WTC11 (cell line): ENCODE measurements at regions not wholly inside any gene's neighbourhood (a gene's known extent, or its start where the extent isn't known, plus 50 kb on each side); places are given as distances from the start of the nearest gene placed in this dataset.

Experiments used
- ATAC-seq: fragments of 200-7000 bp; cut with Tn5 transposase; 2 replicates; pipeline ENCODE4 v1.10.0; 2021; ENCODE audit warnings: mild to moderate bottlenecking, moderate library complexity
- CTCF ChIA-PET: fragments of 300-600 bp; sonication (Branson Sonifier 250); formaldehyde crosslinking; loops from one replicate; lab custom pipeline; 2021; ENCODE audit warnings: antibody characterized with exemption; lab: Charles Lee
- POLR2A ChIA-PET: fragments of 350-600 bp; sonication (Branson Sonifier 250); formaldehyde crosslinking; loops from one replicate; lab custom pipeline; 2021; ENCODE audit warnings: antibody characterized with exemption; lab: Charles Lee
- DNase-seq: peaks from one replicate; pipeline ENCODE4 v3.0.0; 2021; ENCODE audit warnings: low spot score
- H3K27ac Mint-ChIP-seq: 2 replicates; pipeline ENCODE4 v1.8.0; 2021; ENCODE audit warnings: mixed read lengths
- H3K27me3 Mint-ChIP-seq: 2 replicates; pipeline ENCODE4 v1.8.0; 2021; ENCODE audit warnings: low read depth, mild to moderate bottlenecking, moderate library complexity, mixed read lengths
- H3K36me3 Mint-ChIP-seq: 2 replicates; pipeline ENCODE4 v1.8.0; 2021; ENCODE audit warnings: mixed read lengths
- H3K4me1 Mint-ChIP-seq: 2 replicates; pipeline ENCODE4 v1.8.0; 2022; ENCODE audit warnings: mixed read lengths
- H3K4me3 Mint-ChIP-seq: 2 replicates; pipeline ENCODE4 v1.8.0; 2021; ENCODE audit warnings: mild to moderate bottlenecking, moderate library complexity, mixed read lengths
- H3K9me3 Mint-ChIP-seq: 2 replicates; pipeline ENCODE4 v1.8.0; 2021; ENCODE audit warnings: mixed read lengths
- ATF2 ChIP-seq: sonication (generic); formaldehyde crosslinking; IDR thresholded peaks from 2 replicates; pipeline ENCODE4 v1.8.1; 2022; ENCODE audit warnings: low read depth, missing genetic modification reagents, borderline replicate concordance
- ATF6 ChIP-seq: sonication (generic); formaldehyde crosslinking; IDR thresholded peaks from 2 replicates; pipeline ENCODE4 v1.8.1; 2023; ENCODE audit warnings: mild to moderate bottlenecking, missing genetic modification reagents
- CREB1 ChIP-seq: sonication (generic); formaldehyde crosslinking; IDR thresholded peaks from 2 replicates; pipeline ENCODE4 v1.8.0; 2023; ENCODE audit warnings: mild to moderate bottlenecking, missing genetic modification reagents
- ETV6 ChIP-seq: sonication (generic); formaldehyde crosslinking; IDR thresholded peaks from 2 replicates; pipeline ENCODE4 v1.8.1; 2022; ENCODE audit warnings: mild to moderate bottlenecking, missing genetic modification reagents
- FOXP4 ChIP-seq: sonication (generic); formaldehyde crosslinking; IDR thresholded peaks from 2 replicates; pipeline ENCODE4 v1.8.0; 2022; ENCODE audit warnings: mild to moderate bottlenecking, missing genetic modification reagents
- HMGA2 ChIP-seq: fragments of 250-450 bp; sonication (Bioruptor Pico); IDR thresholded peaks from 2 replicates; pipeline ENCODE4 v1.4.0; 2021; ENCODE audit warnings: mild to moderate bottlenecking, moderate library complexity
- IRF1 ChIP-seq: sonication (generic); formaldehyde crosslinking; IDR thresholded peaks from 2 replicates; pipeline ENCODE4 v1.8.0; 2023; ENCODE audit warnings: missing genetic modification reagents
- JUN ChIP-seq: sonication (generic); formaldehyde crosslinking; IDR thresholded peaks from 2 replicates; pipeline ENCODE4 v1.8.0; 2023; ENCODE audit warnings: mild to moderate bottlenecking, missing genetic modification reagents
- MXD4 ChIP-seq: fragments of 250-450 bp; sonication (Bioruptor Pico); IDR thresholded peaks from 2 replicates; pipeline ENCODE4 v1.8.0; 2021; ENCODE audit warnings: mild to moderate bottlenecking, moderate library complexity, borderline replicate concordance
- NFE2L1 ChIP-seq: sonication (generic); formaldehyde crosslinking; IDR thresholded peaks from 2 replicates; pipeline ENCODE4 v1.8.1; 2023; ENCODE audit warnings: missing genetic modification reagents
- PRRX2 ChIP-seq: fragments of 250-450 bp; sonication (Bioruptor Pico); IDR thresholded peaks from 2 replicates; pipeline ENCODE4 v1.8.0; 2021; ENCODE audit warnings: mild to moderate bottlenecking
- SMAD3 ChIP-seq: sonication (generic); formaldehyde crosslinking; IDR thresholded peaks from 2 replicates; pipeline ENCODE4 v1.8.0; 2022; ENCODE audit warnings: missing genetic modification reagents, mild to moderate bottlenecking, borderline replicate concordance
- ZNF121 ChIP-seq: sonication (generic); formaldehyde crosslinking; IDR thresholded peaks from 2 replicates; pipeline ENCODE4 v1.8.0; 2023; ENCODE audit warnings: missing genetic modification reagents
- ZNF281 ChIP-seq: sonication (generic); formaldehyde crosslinking; IDR thresholded peaks from 2 replicates; pipeline ENCODE4 v1.8.0; 2023; ENCODE audit warnings: mild to moderate bottlenecking, missing genetic modification reagents
- ZNF425 ChIP-seq: fragments of 250-450 bp; sonication (Bioruptor Pico); conservative IDR thresholded peaks from 2 replicates; pipeline ENCODE4 v1.9.0; 2021; ENCODE audit warnings: mild to moderate bottlenecking

GRCh38 chr10:64708884-64709681, 1187.9 kb downstream of the REEP3 start:
- ATAC-seq: no peak
- ChIA-PET CTCF (no interaction called here), POLR2A (no interaction called here)
- H3K27ac Mint-ChIP-seq: no peak overlapping the region
- no peak for DNase-seq
- no peaks in the 10 kb centered on the region for H3K36me3 Mint-ChIP-seq
- peaks cover 5% of the 10 kb centered on the region; the same call in 1 of the 2 replicates for H3K9me3 Mint-ChIP-seq
- H3K27me3 Mint-ChIP-seq: no peaks in the 10 kb centered on the region
- no peak overlapping the region for H3K4me3 Mint-ChIP-seq
- TF ChIP-seq CREB1 (CRISPR knock-in tag) (no peak), MXD4 (CRISPR knock-in tag) (no peak), ETV6 (CRISPR knock-in tag) (no peak), SMAD3 (CRISPR knock-in tag) (no peak), ATF2 (no peak), ZNF281 (CRISPR knock-in tag) (no peak), PRRX2 (CRISPR knock-in tag) (no peak), ATF6 (CRISPR knock-in tag) (no peak), JUN (CRISPR knock-in tag) (no peak), IRF1 (CRISPR knock-in tag) (no peak), ZNF121 (CRISPR knock-in tag) (no peak), ZNF425 (no peak), FOXP4 (CRISPR knock-in tag) (no peak), NFE2L1 (CRISPR knock-in tag) (no peak), HMGA2 (CRISPR knock-in tag) (no peak)
- TF ChIP-seq, all 79 proteins: peak for 0
- peaks cover 14% of the 10 kb centered on the region for H3K4me1 Mint-ChIP-seq
